ENCODE measurements at regions not wholly inside any gene's neighbourhood (a gene's known extent, or its start where the extent isn't known, plus 50 kb on each side); places are given as distances from the start of the nearest gene placed in this dataset.

GRCh38 chr21:35768187-35768586 is 292.1 kb downstream of the SETD4 start:
- TF ChIP-seq CTCF (tag by site-specific recombination; IDR thresholded peaks at IDR 0.05): no peak
- TF ChIP-seq ZNF600 (tag by site-specific recombination; IDR thresholded peaks at IDR 0.05): no peak
- no peak for TF ChIP-seq YY1 (tag by site-specific recombination; IDR thresholded peaks at IDR 0.05)
- TF ChIP-seq ZNF426 (tag by site-specific recombination; IDR thresholded peaks at IDR 0.05): no peak
- no peak for TF ChIP-seq REST (tag by site-specific recombination; IDR thresholded peaks at IDR 0.05)
- no peak for TF ChIP-seq ZNF324 (tag by site-specific recombination; IDR thresholded peaks at IDR 0.05)
- no peak for TF ChIP-seq TCF7L2 (IDR thresholded peaks at IDR 0.05; ENCODE audit: borderline replicate concordance, low read depth, low read length)
- TF ChIP-seq ZNF335 (tag by site-specific recombination; conservative IDR thresholded peaks at IDR 0.05): no peak
- TF ChIP-seq ZNF266 (tag by site-specific recombination; IDR thresholded peaks at IDR 0.05; ENCODE audit: low read depth): no peak
- TF ChIP-seq MYNN (tag by site-specific recombination; IDR thresholded peaks at IDR 0.05; ENCODE audit: borderline replicate concordance): no peak
- TF ChIP-seq ZNF302 (tag by site-specific recombination; IDR thresholded peaks at IDR 0.05; ENCODE audit: low read depth): no peak
- TF ChIP-seq PATZ1 (tag by site-specific recombination; IDR thresholded peaks at IDR 0.05): no peak
- no peak for TF ChIP-seq ZNF274 (IDR thresholded peaks at IDR 0.05; ENCODE audit: low read length)
- no peak for TF ChIP-seq ZNF274 (tag by site-specific recombination; IDR thresholded peaks at IDR 0.05; ENCODE audit: borderline replicate concordance)

Data from HEK293 (cell line).